HCT116 (cell line): ENCODE measurements at regions not wholly inside any gene's neighbourhood (a gene's known extent, or its start where the extent isn't known, plus 50 kb on each side); places are given as distances from the start of the nearest gene placed in this dataset.

Experiments
- EGR1 ChIP-seq: IDR thresholded peaks from 2 replicates; pipeline ENCODE4 v1.6.1; 2012; ENCODE audit warnings: low read depth
- ELF1 ChIP-seq: IDR thresholded peaks from 2 replicates; pipeline ENCODE4 v1.6.1; 2012; ENCODE audit warnings: low read depth, borderline replicate concordance
- EZH2 ChIP-seq: fragments of 200-600 bp; sonication (generic); IDR thresholded peaks from 2 replicates; pipeline ENCODE4 v1.6.1; 2017; ENCODE audit warnings: antibody characterized with exemption, mixed run types
- EZH2phosphoT487 ChIP-seq: fragments of 200-600 bp; IDR thresholded peaks from 2 replicates; pipeline ENCODE4 v1.6.1; 2018; ENCODE audit warnings: antibody characterized with exemption, borderline replicate concordance
- POLR2A ChIP-seq: IDR thresholded peaks from 2 replicates; pipeline ENCODE4 v1.7.0; 2011; ENCODE audit warnings: borderline replicate concordance; ENCODE audit not compliant: insufficient read depth, insufficient read length; ENCODE audit errors: extremely low read depth
- POLR2AphosphoS5 ChIP-seq: IDR thresholded peaks from 2 replicates; pipeline ENCODE4 v1.6.1; 2011; ENCODE audit warnings: mild to moderate bottlenecking, low read depth, low read length, moderate library complexity
- RAD21 ChIP-seq: IDR thresholded peaks from 2 replicates; pipeline ENCODE4 v1.6.1; 2012; ENCODE audit warnings: low read depth, mild to moderate bottlenecking
- SP1 ChIP-seq: IDR thresholded peaks from 2 replicates; pipeline ENCODE4 v1.6.1; 2012; ENCODE audit warnings: low read depth
- TCF7L2 ChIP-seq: IDR thresholded peaks from 2 replicates; pipeline ENCODE4 v1.7.0; 2011; ENCODE audit warnings: borderline replicate concordance, inconsistent platforms; ENCODE audit not compliant: insufficient read depth, insufficient read length; ENCODE audit errors: extremely low read depth
- TF ChIP-seq, protein P1 (sequence below), 3 experiments: fragments of 200-600 bp in 1 of 3; sonication (generic) in 1 of 3; IDR thresholded peaks in 2 of 3; conservative IDR thresholded peaks in 1 of 3; 2 replicates each; pipeline ENCODE4 v1.5.1; 2012 to 2017; ENCODE audit warnings: low read depth in 2 of 3, low read length in 2 of 3, antibody characterized with exemption in 1 of 3, borderline replicate concordance in 1 of 3, control low read depth in 1 of 3, mild to moderate bottlenecking in 1 of 3, mixed read lengths in 1 of 3, mixed run types in 1 of 3, moderate library complexity in 1 of 3; ENCODE audit not compliant: insufficient read depth in 1 of 3
- TF ChIP-seq, protein P2 (sequence below): IDR thresholded peaks from 2 replicates; pipeline ENCODE4 v1.6.1; 2012; ENCODE audit warnings: low read depth
- TF ChIP-seq, protein P3 (sequence below): IDR thresholded peaks from 2 replicates; pipeline ENCODE4 v1.6.1; 2012

DNA sequence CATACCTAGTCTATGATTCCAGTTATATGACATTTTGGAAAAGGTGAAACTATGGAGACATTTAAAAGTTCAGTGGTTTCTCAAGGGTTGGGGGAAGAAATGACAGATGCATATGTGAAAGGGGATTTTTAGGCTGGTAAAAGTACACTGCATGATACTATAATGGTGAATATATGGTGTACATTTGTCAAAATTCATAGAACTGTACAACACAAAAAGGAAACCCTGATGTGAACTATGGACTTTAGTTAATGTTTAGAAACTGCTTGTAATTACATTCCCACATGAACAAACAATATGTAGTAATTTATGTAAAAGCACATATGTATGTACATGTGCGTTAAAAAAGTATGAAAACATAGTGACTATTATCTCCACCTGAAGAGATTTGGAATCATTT lies 907.3 kb upstream of the CITED2 start:
- TF ChIP-seq, protein P1, sequence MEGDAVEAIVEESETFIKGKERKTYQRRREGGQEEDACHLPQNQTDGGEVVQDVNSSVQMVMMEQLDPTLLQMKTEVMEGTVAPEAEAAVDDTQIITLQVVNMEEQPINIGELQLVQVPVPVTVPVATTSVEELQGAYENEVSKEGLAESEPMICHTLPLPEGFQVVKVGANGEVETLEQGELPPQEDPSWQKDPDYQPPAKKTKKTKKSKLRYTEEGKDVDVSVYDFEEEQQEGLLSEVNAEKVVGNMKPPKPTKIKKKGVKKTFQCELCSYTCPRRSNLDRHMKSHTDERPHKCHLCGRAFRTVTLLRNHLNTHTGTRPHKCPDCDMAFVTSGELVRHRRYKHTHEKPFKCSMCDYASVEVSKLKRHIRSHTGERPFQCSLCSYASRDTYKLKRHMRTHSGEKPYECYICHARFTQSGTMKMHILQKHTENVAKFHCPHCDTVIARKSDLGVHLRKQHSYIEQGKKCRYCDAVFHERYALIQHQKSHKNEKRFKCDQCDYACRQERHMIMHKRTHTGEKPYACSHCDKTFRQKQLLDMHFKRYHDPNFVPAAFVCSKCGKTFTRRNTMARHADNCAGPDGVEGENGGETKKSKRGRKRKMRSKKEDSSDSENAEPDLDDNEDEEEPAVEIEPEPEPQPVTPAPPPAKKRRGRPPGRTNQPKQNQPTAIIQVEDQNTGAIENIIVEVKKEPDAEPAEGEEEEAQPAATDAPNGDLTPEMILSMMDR (IDR thresholded peaks at IDR 0.05 in 2 of 3, conservative IDR thresholded peaks at IDR 0.05 in 1 of 3; ENCODE audit: borderline replicate concordance in 1 of 3, insufficient read depth in 1 of 3, low read depth in 2 of 3, low read length in 2 of 3), result no peak
- TF ChIP-seq POLR2A, result no peak
- TF ChIP-seq EGR1, result no peak
- TF ChIP-seq EZH2phosphoT487, result no peak
- no peak for TF ChIP-seq ELF1
- no peak for TF ChIP-seq EZH2
- TF ChIP-seq, protein P2, sequence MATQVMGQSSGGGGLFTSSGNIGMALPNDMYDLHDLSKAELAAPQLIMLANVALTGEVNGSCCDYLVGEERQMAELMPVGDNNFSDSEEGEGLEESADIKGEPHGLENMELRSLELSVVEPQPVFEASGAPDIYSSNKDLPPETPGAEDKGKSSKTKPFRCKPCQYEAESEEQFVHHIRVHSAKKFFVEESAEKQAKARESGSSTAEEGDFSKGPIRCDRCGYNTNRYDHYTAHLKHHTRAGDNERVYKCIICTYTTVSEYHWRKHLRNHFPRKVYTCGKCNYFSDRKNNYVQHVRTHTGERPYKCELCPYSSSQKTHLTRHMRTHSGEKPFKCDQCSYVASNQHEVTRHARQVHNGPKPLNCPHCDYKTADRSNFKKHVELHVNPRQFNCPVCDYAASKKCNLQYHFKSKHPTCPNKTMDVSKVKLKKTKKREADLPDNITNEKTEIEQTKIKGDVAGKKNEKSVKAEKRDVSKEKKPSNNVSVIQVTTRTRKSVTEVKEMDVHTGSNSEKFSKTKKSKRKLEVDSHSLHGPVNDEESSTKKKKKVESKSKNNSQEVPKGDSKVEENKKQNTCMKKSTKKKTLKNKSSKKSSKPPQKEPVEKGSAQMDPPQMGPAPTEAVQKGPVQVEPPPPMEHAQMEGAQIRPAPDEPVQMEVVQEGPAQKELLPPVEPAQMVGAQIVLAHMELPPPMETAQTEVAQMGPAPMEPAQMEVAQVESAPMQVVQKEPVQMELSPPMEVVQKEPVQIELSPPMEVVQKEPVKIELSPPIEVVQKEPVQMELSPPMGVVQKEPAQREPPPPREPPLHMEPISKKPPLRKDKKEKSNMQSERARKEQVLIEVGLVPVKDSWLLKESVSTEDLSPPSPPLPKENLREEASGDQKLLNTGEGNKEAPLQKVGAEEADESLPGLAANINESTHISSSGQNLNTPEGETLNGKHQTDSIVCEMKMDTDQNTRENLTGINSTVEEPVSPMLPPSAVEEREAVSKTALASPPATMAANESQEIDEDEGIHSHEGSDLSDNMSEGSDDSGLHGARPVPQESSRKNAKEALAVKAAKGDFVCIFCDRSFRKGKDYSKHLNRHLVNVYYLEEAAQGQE, result no peak
- no peak for TF ChIP-seq POLR2AphosphoS5
- TF ChIP-seq TCF7L2, result no peak
- no peak for TF ChIP-seq SP1
- TF ChIP-seq, protein P3, sequence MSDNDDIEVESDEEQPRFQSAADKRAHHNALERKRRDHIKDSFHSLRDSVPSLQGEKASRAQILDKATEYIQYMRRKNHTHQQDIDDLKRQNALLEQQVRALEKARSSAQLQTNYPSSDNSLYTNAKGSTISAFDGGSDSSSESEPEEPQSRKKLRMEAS, result no peak
- TF ChIP-seq RAD21, result no peak
